ENCODE measurements at regions not wholly inside any gene's neighbourhood (a gene's known extent, or its start where the extent isn't known, plus 50 kb on each side); places are given as distances from the start of the nearest gene placed in this dataset.
"Not testable (repeated sequence)": the region's sequence is repeated elsewhere in the genome, so short reads cannot be mapped to it uniquely, and the experiment has no call there.

DNA sequence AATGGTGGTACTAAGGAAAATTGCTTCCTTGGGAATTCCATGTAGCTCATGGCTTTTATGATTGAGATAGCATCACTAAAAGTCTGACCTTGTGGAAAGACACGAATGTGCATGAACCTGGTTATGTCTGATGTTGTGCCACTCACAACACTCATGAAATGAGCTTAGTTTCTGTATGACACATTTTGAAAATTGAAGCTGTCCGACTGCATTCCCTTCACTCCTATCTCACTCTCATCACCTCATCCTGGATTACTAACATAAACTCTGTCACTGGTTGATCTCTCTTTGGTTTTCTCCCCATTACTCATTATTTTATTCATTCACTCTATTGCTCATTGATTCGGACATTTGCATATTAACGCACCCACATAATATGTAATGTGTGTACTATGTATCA, 190.0 kb upstream of the VWC2 start:
- TF ChIP-seq, protein P1, sequence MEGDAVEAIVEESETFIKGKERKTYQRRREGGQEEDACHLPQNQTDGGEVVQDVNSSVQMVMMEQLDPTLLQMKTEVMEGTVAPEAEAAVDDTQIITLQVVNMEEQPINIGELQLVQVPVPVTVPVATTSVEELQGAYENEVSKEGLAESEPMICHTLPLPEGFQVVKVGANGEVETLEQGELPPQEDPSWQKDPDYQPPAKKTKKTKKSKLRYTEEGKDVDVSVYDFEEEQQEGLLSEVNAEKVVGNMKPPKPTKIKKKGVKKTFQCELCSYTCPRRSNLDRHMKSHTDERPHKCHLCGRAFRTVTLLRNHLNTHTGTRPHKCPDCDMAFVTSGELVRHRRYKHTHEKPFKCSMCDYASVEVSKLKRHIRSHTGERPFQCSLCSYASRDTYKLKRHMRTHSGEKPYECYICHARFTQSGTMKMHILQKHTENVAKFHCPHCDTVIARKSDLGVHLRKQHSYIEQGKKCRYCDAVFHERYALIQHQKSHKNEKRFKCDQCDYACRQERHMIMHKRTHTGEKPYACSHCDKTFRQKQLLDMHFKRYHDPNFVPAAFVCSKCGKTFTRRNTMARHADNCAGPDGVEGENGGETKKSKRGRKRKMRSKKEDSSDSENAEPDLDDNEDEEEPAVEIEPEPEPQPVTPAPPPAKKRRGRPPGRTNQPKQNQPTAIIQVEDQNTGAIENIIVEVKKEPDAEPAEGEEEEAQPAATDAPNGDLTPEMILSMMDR (IDR thresholded peaks at IDR 0.05; ENCODE audit: insufficient read depth, low read length, poor library complexity, severe bottlenecking): no peak
- H3K27me3 ChIP-seq (ENCODE audit: control insufficient read depth, insufficient read depth, low read length): no peaks in the 10 kb centered on the region
- no peak overlapping the region for H3K4me3 ChIP-seq (ENCODE audit: low read depth, low read length)
- H3K36me3 ChIP-seq (ENCODE audit: control insufficient read depth, insufficient read depth, low read length): no peaks in the 10 kb centered on the region
- DNase-seq (ENCODE audit: low read depth): no peak

DNA sequence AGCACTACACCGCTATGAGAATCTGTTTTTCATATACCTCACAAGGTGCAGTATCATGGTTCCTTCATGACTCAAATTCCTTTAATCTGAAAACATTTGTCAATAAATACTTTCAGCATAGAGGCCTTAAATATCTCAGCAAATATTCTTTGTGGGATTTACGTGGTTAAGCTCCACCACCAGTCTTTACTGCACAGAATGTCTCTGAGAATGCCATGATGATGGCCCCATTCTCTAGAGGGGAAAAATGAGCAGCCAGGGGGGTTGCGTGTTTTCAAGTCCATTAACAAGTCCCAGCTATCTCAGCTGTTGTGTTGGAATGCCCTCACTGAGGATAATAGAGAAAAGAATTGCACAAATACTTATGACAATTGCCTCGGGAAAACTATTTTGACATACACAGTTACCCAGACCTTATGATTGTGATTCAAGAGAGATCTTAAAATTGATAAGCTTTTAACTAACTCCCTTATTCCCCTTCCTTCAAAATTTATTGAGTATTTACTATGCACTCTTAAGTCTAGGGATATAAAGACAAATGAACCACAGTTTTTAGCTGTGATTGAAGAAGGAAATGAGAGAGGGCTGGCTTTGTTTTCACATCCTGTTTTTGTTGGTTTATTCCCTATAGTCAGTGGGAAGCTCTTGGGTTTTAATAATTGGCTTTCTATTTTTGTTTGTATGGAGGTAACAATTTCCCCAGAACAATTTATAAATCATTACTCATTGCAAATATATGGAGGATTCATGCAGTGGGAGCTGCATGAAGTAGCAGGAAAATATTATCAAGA, 176.5 kb upstream of the VWC2 start:
- Histone ChIP-seq H3K27me3 (ENCODE audit: control insufficient read depth, insufficient read depth, low read length) (no peaks in the 10 kb centered on the region), H3K36me3 (ENCODE audit: control insufficient read depth, insufficient read depth, low read length) (no peaks in the 10 kb centered on the region), H3K4me3 (ENCODE audit: low read depth, low read length) (no peak overlapping the region)
- DNase-seq (ENCODE audit: low read depth): no peak
- TF ChIP-seq, protein P1 (IDR thresholded peaks at IDR 0.05; ENCODE audit: insufficient read depth, low read length, poor library complexity, severe bottlenecking): no peak

DNA sequence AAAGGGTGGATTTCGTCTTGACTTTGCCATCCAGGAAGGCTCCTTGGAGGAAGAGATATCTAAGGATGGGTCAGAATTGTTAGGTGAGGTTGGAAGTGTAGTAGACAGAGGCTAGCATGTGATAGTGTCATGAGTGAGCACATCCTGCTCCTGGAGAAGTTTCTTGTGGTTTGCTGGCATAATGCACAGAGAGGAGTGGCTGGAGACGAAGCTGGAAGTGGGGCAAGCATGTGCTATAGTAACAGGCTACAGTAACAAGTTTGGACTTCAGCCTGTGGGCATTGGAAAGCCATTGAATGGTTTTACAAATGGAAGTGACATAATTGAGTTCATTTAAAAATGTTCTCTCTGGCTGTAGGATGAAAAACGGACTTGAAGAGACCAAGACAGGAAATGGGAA, 175.6 kb upstream of the VWC2 start:
- Histone ChIP-seq H3K4me3 (ENCODE audit: low read depth, low read length) (no peak overlapping the region), H3K36me3 (ENCODE audit: control insufficient read depth, insufficient read depth, low read length) (no peaks in the 10 kb centered on the region)
- TF ChIP-seq, protein P1 (IDR thresholded peaks at IDR 0.05; ENCODE audit: insufficient read depth, low read length, poor library complexity, severe bottlenecking): no peak

DNA sequence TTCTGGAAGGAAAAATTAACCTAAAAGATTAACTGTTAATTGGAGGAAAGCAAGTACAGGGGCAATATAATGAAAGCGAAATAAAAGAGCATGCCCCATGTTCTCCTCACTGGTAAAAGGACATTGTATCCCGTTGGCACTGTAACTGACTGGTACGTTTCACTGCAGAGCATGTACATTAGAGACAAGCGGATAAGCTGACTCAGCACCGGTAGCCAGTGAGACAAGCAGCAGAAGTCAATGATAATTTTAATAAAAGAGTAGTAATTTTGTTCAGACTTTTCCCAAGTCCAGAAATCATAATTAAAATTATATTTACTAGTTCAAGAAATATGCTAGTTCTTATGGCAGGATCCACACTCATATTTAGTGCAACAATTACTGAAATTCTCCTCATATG, 161.5 kb upstream of the VWC2 start:
- Histone ChIP-seq H3K27me3 (ENCODE audit: control insufficient read depth, insufficient read depth, low read length) (no peaks in the 10 kb centered on the region), H3K36me3 (ENCODE audit: control insufficient read depth, insufficient read depth, low read length) (no peaks in the 10 kb centered on the region), H3K4me3 (ENCODE audit: low read depth, low read length) (no peak overlapping the region)
- DNase-seq (ENCODE audit: low read depth): no peak
- TF ChIP-seq, protein P1 (IDR thresholded peaks at IDR 0.05; ENCODE audit: insufficient read depth, low read length, poor library complexity, severe bottlenecking): no peak

More for the DNA sequence above, 175.6 kb upstream of the VWC2 start:
- no peaks in the 10 kb centered on the region for H3K27me3 ChIP-seq (ENCODE audit: control insufficient read depth, insufficient read depth, low read length)
- DNase-seq (ENCODE audit: low read depth): no peak

DNA sequence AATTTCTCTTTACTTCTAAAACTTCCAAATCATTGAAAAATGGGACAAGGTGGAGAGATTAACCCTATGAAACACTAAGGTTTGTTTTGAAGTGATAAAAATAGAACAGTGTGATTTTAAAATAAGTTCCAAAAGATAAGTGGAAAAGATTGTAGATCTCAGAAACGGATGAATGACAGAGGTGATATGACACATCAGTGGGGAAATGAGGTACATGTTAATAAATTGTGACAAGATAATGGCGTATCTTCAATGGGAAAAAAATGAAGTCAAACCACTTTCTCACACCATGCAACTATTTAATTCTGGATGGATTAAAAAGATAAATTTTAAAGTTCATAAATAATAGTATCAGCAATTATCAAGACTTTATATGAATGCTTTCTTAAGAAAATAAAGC, 159.7 kb upstream of the VWC2 start:
- no peaks in the 10 kb centered on the region for H3K27me3 ChIP-seq (ENCODE audit: control insufficient read depth, insufficient read depth, low read length)
- no peak for DNase-seq (ENCODE audit: low read depth)
- TF ChIP-seq, protein P1 (IDR thresholded peaks at IDR 0.05; ENCODE audit: insufficient read depth, low read length, poor library complexity, severe bottlenecking): no peak

DNA sequence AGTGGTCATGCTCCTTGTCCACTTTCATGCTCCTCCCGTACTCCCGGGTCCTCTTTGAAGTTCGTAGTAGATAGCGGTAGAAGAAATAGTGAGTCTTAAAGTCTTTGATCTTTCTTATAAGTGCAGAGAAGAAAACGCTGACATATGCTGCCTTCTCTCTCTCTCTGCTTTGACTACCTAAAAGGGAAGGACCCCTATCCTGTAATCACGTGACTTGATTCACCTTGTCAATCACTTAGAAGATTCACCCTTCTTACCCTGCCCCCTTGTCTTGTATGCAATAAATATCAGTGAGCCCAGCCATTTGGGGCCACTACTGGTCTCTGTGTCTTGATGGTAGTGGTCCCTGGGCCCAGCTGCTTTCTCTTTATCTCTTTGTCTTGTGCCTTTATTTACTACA, 158.5 kb upstream of the VWC2 start:
- H3K36me3 ChIP-seq (ENCODE audit: control insufficient read depth, insufficient read depth, low read length); H3K4me3 ChIP-seq (ENCODE audit: low read depth, low read length); H3K27me3 ChIP-seq (ENCODE audit: control insufficient read depth, insufficient read depth, low read length); DNase-seq (ENCODE audit: low read depth): not testable (repeated sequence)

More for the DNA sequence above, 159.7 kb upstream of the VWC2 start:
- H3K36me3 ChIP-seq (ENCODE audit: control insufficient read depth, insufficient read depth, low read length): no peaks in the 10 kb centered on the region
- no peak overlapping the region for H3K4me3 ChIP-seq (ENCODE audit: low read depth, low read length)

Data from kidney epithelial cell (primary cell).